ENCODE measurements at regions not wholly inside any gene's neighbourhood (a gene's known extent, or its start where the extent isn't known, plus 50 kb on each side); places are given as distances from the start of the nearest gene placed in this dataset.
"Not testable (repeated sequence)": the region's sequence is repeated elsewhere in the genome, so short reads cannot be mapped to it uniquely, and the experiment has no call there.

GRCh38 chr2:187610450-187610849, 56.2 kb upstream of the TFPI start:
- not testable (repeated sequence) for H3K27me3 ChIP-seq (ENCODE audit: low read length); H3K27ac ChIP-seq (ENCODE audit: low read depth, low read length); H3K9me3 ChIP-seq (ENCODE audit: insufficient read depth, low read length); H3K36me3 ChIP-seq (ENCODE audit: low read length); H2AFZ ChIP-seq (ENCODE audit: low read depth, low read length, severe bottlenecking); H4K20me1 ChIP-seq (ENCODE audit: low read depth, low read length); H3K4me3 ChIP-seq (ENCODE audit: insufficient read depth, low read length, poor library complexity, severe bottlenecking); H3K9ac ChIP-seq (ENCODE audit: low read length); H3K79me2 ChIP-seq (ENCODE audit: insufficient read depth, low read length); H3F3A ChIP-seq (ENCODE audit: insufficient read depth); H3K9me2 ChIP-seq (replicated peaks; ENCODE audit: insufficient read depth, low read length); H3K4me2 ChIP-seq (ENCODE audit: low read depth, low read length, poor library complexity, severe bottlenecking)

GRCh38 chr2:187612857-187613256, 58.6 kb upstream of the TFPI start:
- no peaks in the 10 kb centered on the region for H3K9me3 ChIP-seq (ENCODE audit: insufficient read depth, low read length)
- H3K27ac ChIP-seq (ENCODE audit: low read depth, low read length): no peak overlapping the region
- H3K4me2 ChIP-seq (ENCODE audit: low read depth, low read length, poor library complexity, severe bottlenecking): no peak overlapping the region
- no peak for TF ChIP-seq EZH2phosphoT487 (conservative IDR thresholded peaks at IDR 0.05; ENCODE audit: low read length)
- TF ChIP-seq CTCF (IDR thresholded peaks at IDR 0.05; ENCODE audit: insufficient read depth, low read length, poor library complexity, severe bottlenecking): no peak
- H3K9me2 ChIP-seq (replicated peaks; ENCODE audit: insufficient read depth, low read length): no peaks in the 10 kb centered on the region
- H4K20me1 ChIP-seq (ENCODE audit: low read depth, low read length): no peaks in the 10 kb centered on the region
- H3K9ac ChIP-seq (ENCODE audit: low read length): no peak overlapping the region
- H2AFZ ChIP-seq (ENCODE audit: low read depth, low read length, severe bottlenecking): no peak overlapping the region
- H3K79me2 ChIP-seq (ENCODE audit: insufficient read depth, low read length): no peaks in the 10 kb centered on the region
- no peaks in the 10 kb centered on the region for H3K36me3 ChIP-seq (ENCODE audit: low read length)
- H3K27me3 ChIP-seq (ENCODE audit: low read length): no peaks in the 10 kb centered on the region
- H3F3A ChIP-seq (ENCODE audit: insufficient read depth): no peaks in the 10 kb centered on the region
- no peak overlapping the region for H3K4me3 ChIP-seq (ENCODE audit: insufficient read depth, low read length, poor library complexity, severe bottlenecking)

GRCh38 chr2:187614756-187615155, 60.5 kb upstream of the TFPI start:
- Histone ChIP-seq H3K27me3 (ENCODE audit: low read length) (no peaks in the 10 kb centered on the region), H4K20me1 (ENCODE audit: low read depth, low read length) (no peaks in the 10 kb centered on the region), H3K79me2 (ENCODE audit: insufficient read depth, low read length) (no peaks in the 10 kb centered on the region), H2AFZ (ENCODE audit: low read depth, low read length, severe bottlenecking) (no peak overlapping the region), H3K9me2 (replicated peaks; ENCODE audit: insufficient read depth, low read length) (no peaks in the 10 kb centered on the region), H3F3A (ENCODE audit: insufficient read depth) (no peaks in the 10 kb centered on the region), H3K27ac (ENCODE audit: low read depth, low read length) (no peak overlapping the region), H3K9ac (ENCODE audit: low read length) (no peak overlapping the region), H3K9me3 (ENCODE audit: insufficient read depth, low read length) (no peaks in the 10 kb centered on the region), H3K36me3 (ENCODE audit: low read length) (no peaks in the 10 kb centered on the region), H3K4me2 (ENCODE audit: low read depth, low read length, poor library complexity, severe bottlenecking) (no peak overlapping the region), H3K4me3 (ENCODE audit: insufficient read depth, low read length, poor library complexity, severe bottlenecking) (no peak overlapping the region)
- TF ChIP-seq EZH2phosphoT487 (conservative IDR thresholded peaks at IDR 0.05; ENCODE audit: low read length) (no peak), CTCF (IDR thresholded peaks at IDR 0.05; ENCODE audit: insufficient read depth, low read length, poor library complexity, severe bottlenecking) (no peak)

GRCh38 chr2:187615364-187615763, 61.1 kb upstream of the TFPI start:
- no peaks in the 10 kb centered on the region for H3K27me3 ChIP-seq (ENCODE audit: low read length)
- H2AFZ ChIP-seq (ENCODE audit: low read depth, low read length, severe bottlenecking): no peak overlapping the region
- no peak overlapping the region for H3K27ac ChIP-seq (ENCODE audit: low read depth, low read length)
- no peak overlapping the region for H3K9ac ChIP-seq (ENCODE audit: low read length)
- no peaks in the 10 kb centered on the region for H3F3A ChIP-seq (ENCODE audit: insufficient read depth)
- H4K20me1 ChIP-seq (ENCODE audit: low read depth, low read length): no peaks in the 10 kb centered on the region
- no peak overlapping the region for H3K4me2 ChIP-seq (ENCODE audit: low read depth, low read length, poor library complexity, severe bottlenecking)
- H3K9me2 ChIP-seq (replicated peaks; ENCODE audit: insufficient read depth, low read length): no peaks in the 10 kb centered on the region
- no peaks in the 10 kb centered on the region for H3K79me2 ChIP-seq (ENCODE audit: insufficient read depth, low read length)
- no peaks in the 10 kb centered on the region for H3K9me3 ChIP-seq (ENCODE audit: insufficient read depth, low read length)
- H3K4me3 ChIP-seq (ENCODE audit: insufficient read depth, low read length, poor library complexity, severe bottlenecking): no peak overlapping the region
- TF ChIP-seq EZH2phosphoT487 (conservative IDR thresholded peaks at IDR 0.05; ENCODE audit: low read length) (no peak), CTCF (IDR thresholded peaks at IDR 0.05; ENCODE audit: insufficient read depth, low read length, poor library complexity, severe bottlenecking) (no peak)
- H3K36me3 ChIP-seq (ENCODE audit: low read length): no peaks in the 10 kb centered on the region
